Central memory CD8-positive, alpha-beta T cell (primary cell): ENCODE measurements at regions not wholly inside any gene's neighbourhood (a gene's known extent, or its start where the extent isn't known, plus 50 kb on each side); places are given as distances from the start of the nearest gene placed in this dataset.

Experiments
- ATAC-seq: fragments of 150-1000 bp; cut with Tn5 transposase; replicated peaks from 2 replicates; pipeline ENCODE4 v1.10.0; 2022; ENCODE audit warnings: mild to moderate bottlenecking, moderate FRiP score, moderate number of reproducible peaks; ENCODE audit not compliant: poor library complexity, severe bottlenecking; ENCODE audit errors: extremely low read depth
- DNase-seq, 2 donors: peaks; one replicate each; pipeline ENCODE4 v3.0.0; 2021; ENCODE audit warnings: low spot score in 2 of 2
- H3K27ac Mint-ChIP-seq: one replicate; pipeline ENCODE4 v1.8.0; 2022; ENCODE audit warnings: low read depth, mild to moderate bottlenecking, moderate library complexity, mixed read lengths
- H3K27me3 Mint-ChIP-seq: one replicate; pipeline ENCODE4 v1.8.0; 2022; ENCODE audit warnings: mixed read lengths
- H3K36me3 Mint-ChIP-seq: one replicate; pipeline ENCODE4 v1.8.0; 2022; ENCODE audit warnings: mild to moderate bottlenecking, moderate library complexity, mixed read lengths; ENCODE audit not compliant: insufficient read depth
- H3K4me1 Mint-ChIP-seq: one replicate; pipeline ENCODE4 v1.8.0; 2022; ENCODE audit warnings: mixed read lengths
- H3K4me3 Mint-ChIP-seq: one replicate; pipeline ENCODE4 v1.8.0; 2022; ENCODE audit warnings: mild to moderate bottlenecking, moderate library complexity, mixed read lengths
- H3K9me3 Mint-ChIP-seq: one replicate; pipeline ENCODE4 v1.8.0; 2022; ENCODE audit warnings: mixed read lengths

GRCh38 chr6:122524056-122524455 is 52.4 kb upstream of the SERINC1 start:
- DNase-seq (no peak), ATAC-seq (no peak)
- Mint-ChIP-seq H3K4me3 (no peak overlapping the region), H3K36me3 (no peaks in the 10 kb centered on the region), H3K9me3 (no peaks in the 10 kb centered on the region), H3K4me1 (no peaks in the 10 kb centered on the region), H3K27me3 (peaks cover 73% of the 10 kb centered on the region), H3K27ac (no peak overlapping the region)

DNA sequence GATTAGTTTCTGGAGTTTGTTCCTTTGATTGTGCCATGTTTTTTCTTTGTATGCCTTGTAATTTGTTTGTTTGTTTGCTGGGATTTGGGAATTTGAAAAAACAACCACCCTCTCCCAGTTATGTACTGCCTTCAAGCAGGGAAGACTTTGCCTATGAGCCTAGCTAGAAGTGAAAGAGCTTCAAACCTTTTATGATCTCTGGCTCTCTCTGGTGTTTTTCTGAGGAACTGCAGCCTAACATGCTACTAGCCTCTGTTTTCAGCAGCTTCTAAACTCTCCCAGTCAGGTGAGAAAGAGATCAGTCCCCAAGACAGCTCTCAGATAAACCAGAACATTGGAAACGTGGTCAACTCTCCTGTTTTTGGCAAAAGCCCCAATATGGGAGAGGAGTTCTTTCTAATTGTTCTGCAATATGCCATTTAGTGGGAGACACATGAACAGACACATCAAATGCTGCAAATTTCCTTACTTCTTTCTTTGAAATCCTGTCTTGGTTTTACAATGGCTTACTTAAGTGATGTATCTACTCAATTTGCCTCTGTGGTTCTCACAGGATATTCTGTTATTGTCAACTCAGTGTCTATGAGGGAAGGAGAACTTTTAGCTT is 58.9 kb upstream of the SERINC1 start:
- no peaks in the 10 kb centered on the region for H3K4me1 Mint-ChIP-seq
- DNase-seq (peak; percentile 33 to 48), ATAC-seq (peak; percentile 64)
- H3K27ac Mint-ChIP-seq: no peak overlapping the region
- H3K27me3 Mint-ChIP-seq: peaks cover 51% of the 10 kb centered on the region
- no peaks in the 10 kb centered on the region for H3K9me3 Mint-ChIP-seq
- no peak overlapping the region for H3K4me3 Mint-ChIP-seq
- no peaks in the 10 kb centered on the region for H3K36me3 Mint-ChIP-seq

- no peak for DNase-seq
Measured at GRCh38 chr6:122548281-122548680, 61.9 kb upstream of the PKIB start.

GRCh38 chr6:122548820-122549219 is 61.4 kb upstream of the PKIB start:
- Mint-ChIP-seq H3K9me3 (no peaks in the 10 kb centered on the region), H3K4me1 (no peaks in the 10 kb centered on the region), H3K4me3 (no peak overlapping the region), H3K27me3 (peaks cover 25% of the 10 kb centered on the region), H3K36me3 (peaks cover 2% of the 10 kb centered on the region), H3K27ac (no peak overlapping the region)
- DNase-seq (no peak), ATAC-seq (no peak)

More at GRCh38 chr6:122548281-122548680, 61.9 kb upstream of the PKIB start:
- no peaks in the 10 kb centered on the region for H3K9me3 Mint-ChIP-seq
- H3K4me1 Mint-ChIP-seq: no peaks in the 10 kb centered on the region
- no peak for ATAC-seq
- peaks cover 20% of the 10 kb centered on the region for H3K27me3 Mint-ChIP-seq
- peaks cover 2% of the 10 kb centered on the region for H3K36me3 Mint-ChIP-seq
- no peak overlapping the region for H3K4me3 Mint-ChIP-seq
- H3K27ac Mint-ChIP-seq: no peak overlapping the region

DNA sequence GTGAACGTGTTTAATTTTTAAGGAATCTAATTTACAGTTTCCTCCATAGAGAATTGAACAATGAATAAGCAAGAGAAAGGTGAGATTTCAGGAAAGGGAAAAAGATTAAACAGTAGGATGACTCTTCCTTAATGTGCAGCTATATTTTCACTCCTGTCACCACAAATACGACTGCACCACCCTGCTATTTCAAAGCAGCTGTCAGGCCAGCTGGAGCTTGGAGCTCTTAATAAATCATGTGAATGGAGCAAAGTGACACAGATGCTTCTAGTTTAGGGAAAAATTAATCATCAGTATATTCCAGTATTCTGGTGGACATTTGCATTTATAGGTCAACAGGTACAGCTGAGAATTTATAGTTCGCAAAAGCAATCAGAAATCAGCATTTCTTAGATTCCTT is 56.5 kb upstream of the PKIB start:
- Mint-ChIP-seq H3K4me1 (no peaks in the 10 kb centered on the region), H3K27ac (no peak overlapping the region), H3K4me3 (no peak overlapping the region), H3K36me3 (peaks cover 2% of the 10 kb centered on the region), H3K27me3 (peaks cover 49% of the 10 kb centered on the region), H3K9me3 (peaks cover 1% of the 10 kb centered on the region)
- DNase-seq: no peak
- no peak for ATAC-seq

GRCh38 chr6:122555561-122555960 is 54.6 kb upstream of the PKIB start:
- no peak for ATAC-seq
- H3K27ac Mint-ChIP-seq: no peak overlapping the region
- peaks cover 48% of the 10 kb centered on the region for H3K27me3 Mint-ChIP-seq
- no peaks in the 10 kb centered on the region for H3K4me1 Mint-ChIP-seq
- no peak overlapping the region for H3K4me3 Mint-ChIP-seq
- H3K36me3 Mint-ChIP-seq: peaks cover 2% of the 10 kb centered on the region
- DNase-seq: no peak
- peaks cover 7% of the 10 kb centered on the region for H3K9me3 Mint-ChIP-seq

DNA sequence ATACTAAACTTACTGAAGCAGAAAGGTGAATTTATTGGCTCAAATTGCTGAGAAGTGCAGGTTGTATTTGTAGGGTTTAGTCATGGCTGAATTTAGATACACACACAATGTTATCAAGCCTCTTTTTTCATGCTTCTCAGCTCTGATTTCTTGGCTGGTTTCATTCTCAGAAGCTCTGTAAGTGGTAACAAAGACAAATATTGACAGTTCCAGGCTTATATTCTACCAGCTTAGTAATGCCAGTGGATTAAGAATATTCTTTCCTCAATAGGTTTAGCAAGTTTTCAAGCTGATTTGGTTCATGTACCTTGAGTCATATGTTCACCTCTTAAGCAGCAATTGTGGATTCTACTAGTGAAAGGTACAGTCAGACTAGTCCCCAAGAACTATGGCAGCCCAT is 52.1 kb upstream of the PKIB start:
- no peak overlapping the region for H3K4me3 Mint-ChIP-seq
- DNase-seq (no peak), ATAC-seq (no peak)
- H3K36me3 Mint-ChIP-seq: peaks cover under 1% of the 10 kb centered on the region
- peaks cover 39% of the 10 kb centered on the region for H3K27me3 Mint-ChIP-seq
- H3K27ac Mint-ChIP-seq: no peak overlapping the region
- peaks cover 26% of the 10 kb centered on the region for H3K9me3 Mint-ChIP-seq
- no peaks in the 10 kb centered on the region for H3K4me1 Mint-ChIP-seq
